ENCODE measurements at regions not wholly inside any gene's neighbourhood (a gene's known extent, or its start where the extent isn't known, plus 50 kb on each side); places are given as distances from the start of the nearest gene placed in this dataset.
"Not testable (repeated sequence)": the region's sequence is repeated elsewhere in the genome, so short reads cannot be mapped to it uniquely, and the experiment has no call there.

- ATAC-seq, result no peak
- intact Hi-C loops (cut with micrococcal nuclease; ENCODE audit: unreplicated experiment), result no loop called here
Observed at GRCh38 chr2:116537811-116538210, 1276.7 kb upstream of the DDX18 start.

GRCh38 chr2:116545286-116546068 is 1269.0 kb upstream of the DDX18 start:
- ChIA-PET CTCF (no interaction called here), POLR2A (no interaction called here)
- no peak overlapping the region for H3K27ac ChIP-seq (ENCODE audit: low read length)
- no peak for ATAC-seq
- in situ Hi-C loops (cut with HindIII; ENCODE audit: low pct_unique_long_range_greater_than_20kb, low sequenced_read_pairs) (no loop called here), intact Hi-C loops (cut with micrococcal nuclease; ENCODE audit: unreplicated experiment) (no loop called here)
- no peaks in the 10 kb centered on the region for H3K4me1 ChIP-seq (ENCODE audit: control insufficient read depth, insufficient read depth, low read length)
- no peaks in the 10 kb centered on the region for H3K9me3 ChIP-seq (ENCODE audit: control insufficient read depth, insufficient read depth, low read depth, low read length)
- BruUV-seq (replicated peaks), result no TSS peak
- H3K27me3 ChIP-seq (ENCODE audit: control insufficient read depth, insufficient read depth, low read length), result no peaks in the 10 kb centered on the region
- DNase-seq (ENCODE audit: low read depth, low spot score), result no peak
- H3K36me3 ChIP-seq (ENCODE audit: control insufficient read depth, insufficient read depth, low read length), result no peaks in the 10 kb centered on the region; the same call in 1 of the 2 replicates
- TF ChIP-seq POLR2AphosphoS5 (IDR thresholded peaks at IDR 0.05; ENCODE audit: low read depth, low read length) (no peak), SIN3A (IDR thresholded peaks at IDR 0.05; ENCODE audit: borderline replicate concordance, insufficient read depth, low read depth, low read length) (no peak), TCF7L2 (IDR thresholded peaks at IDR 0.05; ENCODE audit: low read depth, low read length) (no peak)
- TF ChIP-seq, protein P1, sequence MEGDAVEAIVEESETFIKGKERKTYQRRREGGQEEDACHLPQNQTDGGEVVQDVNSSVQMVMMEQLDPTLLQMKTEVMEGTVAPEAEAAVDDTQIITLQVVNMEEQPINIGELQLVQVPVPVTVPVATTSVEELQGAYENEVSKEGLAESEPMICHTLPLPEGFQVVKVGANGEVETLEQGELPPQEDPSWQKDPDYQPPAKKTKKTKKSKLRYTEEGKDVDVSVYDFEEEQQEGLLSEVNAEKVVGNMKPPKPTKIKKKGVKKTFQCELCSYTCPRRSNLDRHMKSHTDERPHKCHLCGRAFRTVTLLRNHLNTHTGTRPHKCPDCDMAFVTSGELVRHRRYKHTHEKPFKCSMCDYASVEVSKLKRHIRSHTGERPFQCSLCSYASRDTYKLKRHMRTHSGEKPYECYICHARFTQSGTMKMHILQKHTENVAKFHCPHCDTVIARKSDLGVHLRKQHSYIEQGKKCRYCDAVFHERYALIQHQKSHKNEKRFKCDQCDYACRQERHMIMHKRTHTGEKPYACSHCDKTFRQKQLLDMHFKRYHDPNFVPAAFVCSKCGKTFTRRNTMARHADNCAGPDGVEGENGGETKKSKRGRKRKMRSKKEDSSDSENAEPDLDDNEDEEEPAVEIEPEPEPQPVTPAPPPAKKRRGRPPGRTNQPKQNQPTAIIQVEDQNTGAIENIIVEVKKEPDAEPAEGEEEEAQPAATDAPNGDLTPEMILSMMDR (IDR thresholded peaks at IDR 0.05), result no peak
- TF ChIP-seq, protein P2, sequence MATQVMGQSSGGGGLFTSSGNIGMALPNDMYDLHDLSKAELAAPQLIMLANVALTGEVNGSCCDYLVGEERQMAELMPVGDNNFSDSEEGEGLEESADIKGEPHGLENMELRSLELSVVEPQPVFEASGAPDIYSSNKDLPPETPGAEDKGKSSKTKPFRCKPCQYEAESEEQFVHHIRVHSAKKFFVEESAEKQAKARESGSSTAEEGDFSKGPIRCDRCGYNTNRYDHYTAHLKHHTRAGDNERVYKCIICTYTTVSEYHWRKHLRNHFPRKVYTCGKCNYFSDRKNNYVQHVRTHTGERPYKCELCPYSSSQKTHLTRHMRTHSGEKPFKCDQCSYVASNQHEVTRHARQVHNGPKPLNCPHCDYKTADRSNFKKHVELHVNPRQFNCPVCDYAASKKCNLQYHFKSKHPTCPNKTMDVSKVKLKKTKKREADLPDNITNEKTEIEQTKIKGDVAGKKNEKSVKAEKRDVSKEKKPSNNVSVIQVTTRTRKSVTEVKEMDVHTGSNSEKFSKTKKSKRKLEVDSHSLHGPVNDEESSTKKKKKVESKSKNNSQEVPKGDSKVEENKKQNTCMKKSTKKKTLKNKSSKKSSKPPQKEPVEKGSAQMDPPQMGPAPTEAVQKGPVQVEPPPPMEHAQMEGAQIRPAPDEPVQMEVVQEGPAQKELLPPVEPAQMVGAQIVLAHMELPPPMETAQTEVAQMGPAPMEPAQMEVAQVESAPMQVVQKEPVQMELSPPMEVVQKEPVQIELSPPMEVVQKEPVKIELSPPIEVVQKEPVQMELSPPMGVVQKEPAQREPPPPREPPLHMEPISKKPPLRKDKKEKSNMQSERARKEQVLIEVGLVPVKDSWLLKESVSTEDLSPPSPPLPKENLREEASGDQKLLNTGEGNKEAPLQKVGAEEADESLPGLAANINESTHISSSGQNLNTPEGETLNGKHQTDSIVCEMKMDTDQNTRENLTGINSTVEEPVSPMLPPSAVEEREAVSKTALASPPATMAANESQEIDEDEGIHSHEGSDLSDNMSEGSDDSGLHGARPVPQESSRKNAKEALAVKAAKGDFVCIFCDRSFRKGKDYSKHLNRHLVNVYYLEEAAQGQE (IDR thresholded peaks at IDR 0.05; ENCODE audit: insufficient read depth in 1 of 2, low read depth in 2 of 2, low read length in 1 of 2), result no peak
- no peak overlapping the region for H3K4me3 ChIP-seq (ENCODE audit: low read depth in 2 of 2, low read length in 2 of 2)

More at GRCh38 chr2:116537811-116538210, 1276.7 kb upstream of the DDX18 start:
- ChIA-PET POLR2A (no interaction called here), CTCF (no interaction called here)
- Histone ChIP-seq H3K4me1 (ENCODE audit: control insufficient read depth, insufficient read depth, low read length) (no peaks in the 10 kb centered on the region), H3K27me3 (ENCODE audit: control insufficient read depth, insufficient read depth, low read length) (no peaks in the 10 kb centered on the region), H3K27ac (ENCODE audit: low read length) (no peak overlapping the region), H3K4me3 (ENCODE audit: low read depth in 2 of 2, low read length in 2 of 2) (no peak overlapping the region), H3K9me3 (ENCODE audit: control insufficient read depth, insufficient read depth, low read depth, low read length) (no peaks in the 10 kb centered on the region), H3K36me3 (ENCODE audit: control insufficient read depth, insufficient read depth, low read length) (no peaks in the 10 kb centered on the region)
- DNase-seq (ENCODE audit: low read depth, low spot score), result no peak
- no TSS peak for BruUV-seq (replicated peaks)
- no peak for TF ChIP-seq POLR2AphosphoS5 (IDR thresholded peaks at IDR 0.05; ENCODE audit: low read depth, low read length)
- TF ChIP-seq, protein P2 (IDR thresholded peaks at IDR 0.05; ENCODE audit: insufficient read depth in 1 of 2, low read depth in 2 of 2, low read length in 1 of 2), result no peak
- no peak for TF ChIP-seq TCF7L2 (IDR thresholded peaks at IDR 0.05; ENCODE audit: low read depth, low read length)
- TF ChIP-seq, protein P1 (IDR thresholded peaks at IDR 0.05), result no peak
- TF ChIP-seq SIN3A (IDR thresholded peaks at IDR 0.05; ENCODE audit: borderline replicate concordance, insufficient read depth, low read depth, low read length), result no peak
- in situ Hi-C loops (cut with HindIII; ENCODE audit: low pct_unique_long_range_greater_than_20kb, low sequenced_read_pairs), result no loop called here

DNA sequence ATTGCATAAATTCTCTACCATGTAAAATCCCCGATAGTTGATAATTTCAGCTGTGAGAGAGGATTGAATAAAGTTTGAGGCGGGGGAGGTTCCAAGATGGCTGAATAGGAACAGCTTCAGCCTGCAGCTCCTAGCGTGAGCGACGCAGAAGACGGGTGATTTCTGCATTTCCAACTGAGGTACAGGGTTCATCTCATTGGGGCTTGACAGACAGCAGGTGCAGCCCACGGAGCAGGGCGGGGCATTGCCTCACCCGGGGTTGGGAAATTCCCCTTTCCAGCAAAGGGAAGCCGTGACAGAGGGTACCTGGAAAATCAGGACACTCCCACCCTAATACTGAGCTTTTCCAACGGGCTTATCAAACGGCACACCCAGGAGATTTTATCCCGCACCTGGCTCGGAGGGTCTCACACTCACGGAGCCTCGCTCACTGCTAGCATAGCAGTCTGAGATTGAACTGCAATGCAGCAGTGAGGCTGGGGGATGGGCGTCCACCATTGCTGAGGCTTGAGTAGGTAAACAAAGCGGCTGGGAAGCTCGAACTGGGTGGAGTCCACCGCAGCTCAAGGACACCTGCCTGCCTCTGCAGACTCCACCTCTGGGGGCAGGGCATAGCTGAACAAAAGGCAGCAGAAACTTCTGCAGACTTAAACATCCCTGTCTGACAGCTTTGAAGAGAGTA is 1261.6 kb upstream of the DDX18 start:
- H3K36me3 ChIP-seq (ENCODE audit: control insufficient read depth, insufficient read depth, low read length); H3K27ac ChIP-seq (ENCODE audit: low read length); ATAC-seq; POLR2A ChIA-PET; H3K27me3 ChIP-seq (ENCODE audit: control insufficient read depth, insufficient read depth, low read length); DNase-seq (ENCODE audit: low read depth, low spot score); H3K4me1 ChIP-seq (ENCODE audit: control insufficient read depth, insufficient read depth, low read length); intact Hi-C loops (cut with micrococcal nuclease; ENCODE audit: unreplicated experiment); CTCF ChIA-PET; in situ Hi-C loops (cut with HindIII; ENCODE audit: low pct_unique_long_range_greater_than_20kb, low sequenced_read_pairs); BruUV-seq (replicated peaks); H3K9me3 ChIP-seq (ENCODE audit: control insufficient read depth, insufficient read depth, low read depth, low read length): not testable (repeated sequence)
- peak overlapping the region in 1 of 2 experiments; percentile 47; a peak in 2 of 4 replicates for H3K4me3 ChIP-seq (ENCODE audit: low read depth in 2 of 2, low read length in 2 of 2)
